ENCODE measurements at regions not wholly inside any gene's neighbourhood (a gene's known extent, or its start where the extent isn't known, plus 50 kb on each side); places are given as distances from the start of the nearest gene placed in this dataset.

- ChIA-PET POLR2A (no interaction called here), CTCF (no interaction called here)
- ATAC-seq (no peak), DNase-seq (ENCODE audit: low read depth, low spot score) (no peak)
- no peaks in the 10 kb centered on the region for H3K36me3 ChIP-seq (ENCODE audit: control insufficient read depth, insufficient read depth, low read length)
- no peaks in the 10 kb centered on the region for H3K4me1 ChIP-seq (ENCODE audit: control insufficient read depth, insufficient read depth, low read length)
- BruUV-seq (replicated peaks): no TSS peak
- H3K27ac ChIP-seq (ENCODE audit: low read length): no peak overlapping the region
- no peaks in the 10 kb centered on the region for H3K9me3 ChIP-seq (ENCODE audit: control insufficient read depth, insufficient read depth, low read depth, low read length)
- no peak overlapping the region for H3K4me3 ChIP-seq (ENCODE audit: low read depth in 2 of 2, low read length in 2 of 2)
- no peaks in the 10 kb centered on the region for H3K27me3 ChIP-seq (ENCODE audit: control insufficient read depth, insufficient read depth, low read length)
- intact Hi-C loops (cut with micrococcal nuclease; ENCODE audit: unreplicated experiment): no loop called here
- in situ Hi-C loops (cut with HindIII; ENCODE audit: low pct_unique_long_range_greater_than_20kb, low sequenced_read_pairs): no loop called here
- TF ChIP-seq TCF7L2 (IDR thresholded peaks at IDR 0.05; ENCODE audit: low read depth, low read length) (no peak), REST (IDR thresholded peaks at IDR 0.05; ENCODE audit: insufficient read depth in 1 of 2, low read depth in 2 of 2, low read length in 1 of 2) (no peak), SIN3A (IDR thresholded peaks at IDR 0.05; ENCODE audit: borderline replicate concordance, insufficient read depth, low read depth, low read length) (no peak), CTCF (IDR thresholded peaks at IDR 0.05) (no peak), POLR2AphosphoS5 (IDR thresholded peaks at IDR 0.05; ENCODE audit: low read depth, low read length) (no peak)
These were observed 287.1 kb upstream of the ADGRL4 start for GRCh38 chr1:79293611-79294010.

- H3K27ac ChIP-seq (ENCODE audit: low read length): no peak overlapping the region
- BruUV-seq (replicated peaks): no TSS peak
- in situ Hi-C loops (cut with HindIII; ENCODE audit: low pct_unique_long_range_greater_than_20kb, low sequenced_read_pairs) (no loop called here), intact Hi-C loops (cut with micrococcal nuclease; ENCODE audit: unreplicated experiment) (no loop called here)
- H3K4me1 ChIP-seq (ENCODE audit: control insufficient read depth, insufficient read depth, low read length): no peaks in the 10 kb centered on the region
- no peak overlapping the region for H3K4me3 ChIP-seq (ENCODE audit: low read depth in 2 of 2, low read length in 2 of 2)
- H3K27me3 ChIP-seq (ENCODE audit: control insufficient read depth, insufficient read depth, low read length): no peaks in the 10 kb centered on the region
- TF ChIP-seq POLR2AphosphoS5 (IDR thresholded peaks at IDR 0.05; ENCODE audit: low read depth, low read length): no peak
- no peak for TF ChIP-seq TCF7L2 (IDR thresholded peaks at IDR 0.05; ENCODE audit: low read depth, low read length)
- TF ChIP-seq CTCF (IDR thresholded peaks at IDR 0.05): no peak
- no peak for TF ChIP-seq REST (IDR thresholded peaks at IDR 0.05; ENCODE audit: insufficient read depth in 1 of 2, low read depth in 2 of 2, low read length in 1 of 2)
- no peak for TF ChIP-seq SIN3A (IDR thresholded peaks at IDR 0.05; ENCODE audit: borderline replicate concordance, insufficient read depth, low read depth, low read length)
- ATAC-seq (no peak), DNase-seq (ENCODE audit: low read depth, low spot score) (no peak)
- no peaks in the 10 kb centered on the region for H3K9me3 ChIP-seq (ENCODE audit: control insufficient read depth, insufficient read depth, low read depth, low read length)
- ChIA-PET POLR2A (no interaction called here), CTCF (no interaction called here)
- H3K36me3 ChIP-seq (ENCODE audit: control insufficient read depth, insufficient read depth, low read length): no peaks in the 10 kb centered on the region
These were observed 284.5 kb upstream of the ADGRL4 start for GRCh38 chr1:79290927-79291474.

Measured in Panc1 (cell line).